WTC11 (cell line): ENCODE measurements at regions not wholly inside any gene's neighbourhood (a gene's known extent, or its start where the extent isn't known, plus 50 kb on each side); places are given as distances from the start of the nearest gene placed in this dataset.

Source experiments
- ARID4B ChIP-seq: sonication (generic); formaldehyde crosslinking; IDR thresholded peaks from 2 replicates; pipeline ENCODE4 v1.8.0; 2023; ENCODE audit warnings: missing genetic modification reagents, mild to moderate bottlenecking, borderline replicate concordance
- CTCF ChIP-seq: fragments of 200-600 bp; IDR thresholded peaks from 2 replicates; pipeline ENCODE4 v1.8.0; 2022; ENCODE audit warnings: antibody characterized with exemption
- E2F4 ChIP-seq: sonication (generic); formaldehyde crosslinking; IDR thresholded peaks from 2 replicates; pipeline ENCODE4 v1.8.1; 2022; ENCODE audit warnings: low read depth, mild to moderate bottlenecking, moderate library complexity, missing genetic modification reagents, borderline replicate concordance
- E2F5 ChIP-seq: sonication (generic); formaldehyde crosslinking; IDR thresholded peaks from 2 replicates; pipeline ENCODE4 v1.8.1; 2022; ENCODE audit warnings: mild to moderate bottlenecking, moderate library complexity, missing genetic modification reagents
- FOXJ3 ChIP-seq: sonication (generic); formaldehyde crosslinking; IDR thresholded peaks from 2 replicates; pipeline ENCODE4 v1.9.0; 2021; ENCODE audit warnings: missing genetic modification reagents, mild to moderate bottlenecking, borderline replicate concordance
- GABPB1 ChIP-seq: sonication (generic); formaldehyde crosslinking; IDR thresholded peaks from 2 replicates; pipeline ENCODE4 v1.8.1; 2023; ENCODE audit warnings: mild to moderate bottlenecking, missing genetic modification reagents
- HMGXB4 ChIP-seq: sonication (generic); formaldehyde crosslinking; IDR thresholded peaks from 2 replicates; pipeline ENCODE4 v1.8.1; 2023; ENCODE audit warnings: mild to moderate bottlenecking, moderate library complexity, missing genetic modification reagents
- MAX ChIP-seq: sonication (generic); formaldehyde crosslinking; IDR thresholded peaks from 2 replicates; pipeline ENCODE4 v1.8.0; 2022; ENCODE audit warnings: mild to moderate bottlenecking, missing genetic modification reagents
- PRRX2 ChIP-seq: fragments of 250-450 bp; sonication (Bioruptor Pico); IDR thresholded peaks from 2 replicates; pipeline ENCODE4 v1.8.0; 2021; ENCODE audit warnings: mild to moderate bottlenecking
- SP1 ChIP-seq: sonication (generic); formaldehyde crosslinking; conservative IDR thresholded peaks from 2 replicates; pipeline ENCODE4 v1.8.1; 2022; ENCODE audit warnings: missing genetic modification reagents
- USF2 ChIP-seq: sonication (generic); formaldehyde crosslinking; IDR thresholded peaks from 2 replicates; pipeline ENCODE4 v1.8.1; 2023; ENCODE audit warnings: mild to moderate bottlenecking, missing genetic modification reagents, moderate library complexity
- ZNF416 ChIP-seq: fragments of 250-450 bp; sonication (Bioruptor Pico); IDR thresholded peaks from 2 replicates; pipeline ENCODE4 v1.9.0; 2021; ENCODE audit warnings: mild to moderate bottlenecking, inconsistent platforms

GRCh38 chr5:91235271-91235694 is 147.8 kb downstream of the ARRDC3 start:
- TF ChIP-seq HMGXB4 (CRISPR knock-in tag) = no peak
- no peak for TF ChIP-seq SP1 (CRISPR knock-in tag)
- TF ChIP-seq GABPB1 = no peak
- no peak for TF ChIP-seq ZNF416 (CRISPR knock-in tag)
- TF ChIP-seq ARID4B = no peak
- TF ChIP-seq CTCF = no peak
- no peak for TF ChIP-seq PRRX2 (CRISPR knock-in tag)
- TF ChIP-seq MAX (CRISPR knock-in tag) = no peak
- no peak for TF ChIP-seq USF2 (CRISPR knock-in tag)
- TF ChIP-seq E2F4 (CRISPR knock-in tag) = no peak
- TF ChIP-seq FOXJ3 = no peak
- no peak for TF ChIP-seq E2F5
